OCI-LY7 (cell line): ENCODE measurements at regions not wholly inside any gene's neighbourhood (a gene's known extent, or its start where the extent isn't known, plus 50 kb on each side); places are given as distances from the start of the nearest gene placed in this dataset.

Experiments used
- EZH2phosphoT487 ChIP-seq: fragments of 200-600 bp; sonication (generic); IDR thresholded peaks from 2 replicates; pipeline ENCODE4 v1.6.1; 2018; ENCODE audit warnings: low read depth, borderline replicate concordance, mild to moderate bottlenecking, mixed run types, antibody characterized with exemption, low read length, moderate library complexity, mixed read lengths
- TF ChIP-seq, protein P1 (sequence below): fragments of 200-600 bp; sonication (generic); conservative IDR thresholded peaks from 2 replicates; pipeline ENCODE4 v1.5.1; 2014; ENCODE audit warnings: mild to moderate bottlenecking, antibody characterized with exemption, low read length, moderate library complexity, mixed read lengths

DNA sequence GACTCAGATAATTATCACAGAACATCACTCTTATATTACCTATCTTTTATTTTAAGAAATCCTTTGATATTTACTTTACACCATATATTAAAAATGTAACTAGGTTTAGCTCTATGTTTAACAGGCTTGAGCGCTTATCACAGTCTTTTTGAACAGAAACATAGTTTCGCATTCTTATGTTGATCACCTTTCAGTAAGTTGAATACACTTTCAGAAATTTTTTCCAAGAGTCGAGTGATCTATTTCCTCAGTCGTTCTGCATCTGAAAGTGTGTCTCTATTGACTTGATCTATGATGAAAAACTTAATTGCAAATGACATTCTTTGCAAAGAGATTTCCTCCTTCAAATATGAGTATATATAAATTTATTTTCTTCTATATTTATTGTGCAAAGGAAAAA lies 516.6 kb upstream of the KCNMB2 start:
- TF ChIP-seq, protein P1, sequence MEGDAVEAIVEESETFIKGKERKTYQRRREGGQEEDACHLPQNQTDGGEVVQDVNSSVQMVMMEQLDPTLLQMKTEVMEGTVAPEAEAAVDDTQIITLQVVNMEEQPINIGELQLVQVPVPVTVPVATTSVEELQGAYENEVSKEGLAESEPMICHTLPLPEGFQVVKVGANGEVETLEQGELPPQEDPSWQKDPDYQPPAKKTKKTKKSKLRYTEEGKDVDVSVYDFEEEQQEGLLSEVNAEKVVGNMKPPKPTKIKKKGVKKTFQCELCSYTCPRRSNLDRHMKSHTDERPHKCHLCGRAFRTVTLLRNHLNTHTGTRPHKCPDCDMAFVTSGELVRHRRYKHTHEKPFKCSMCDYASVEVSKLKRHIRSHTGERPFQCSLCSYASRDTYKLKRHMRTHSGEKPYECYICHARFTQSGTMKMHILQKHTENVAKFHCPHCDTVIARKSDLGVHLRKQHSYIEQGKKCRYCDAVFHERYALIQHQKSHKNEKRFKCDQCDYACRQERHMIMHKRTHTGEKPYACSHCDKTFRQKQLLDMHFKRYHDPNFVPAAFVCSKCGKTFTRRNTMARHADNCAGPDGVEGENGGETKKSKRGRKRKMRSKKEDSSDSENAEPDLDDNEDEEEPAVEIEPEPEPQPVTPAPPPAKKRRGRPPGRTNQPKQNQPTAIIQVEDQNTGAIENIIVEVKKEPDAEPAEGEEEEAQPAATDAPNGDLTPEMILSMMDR = no peak
- TF ChIP-seq EZH2phosphoT487 = no peak
